ENCODE measurements at regions not wholly inside any gene's neighbourhood (a gene's known extent, or its start where the extent isn't known, plus 50 kb on each side); places are given as distances from the start of the nearest gene placed in this dataset.

GRCh38 chr1:71179997-71180396, 99.2 kb upstream of the ZRANB2 start:
- no peak for TF ChIP-seq POLR2A (IDR thresholded peaks at IDR 0.05)
- no peak for TF ChIP-seq CTCF (IDR thresholded peaks at IDR 0.05)
- TF ChIP-seq POLR2AphosphoS5 (IDR thresholded peaks at IDR 0.05), result no peak
- TF ChIP-seq EP300 (IDR thresholded peaks at IDR 0.05), result no peak
- H3K27me3 ChIP-seq, result no peaks in the 10 kb centered on the region
- H3K4me3 ChIP-seq, result no peak overlapping the region
- H3K36me3 ChIP-seq, result no peaks in the 10 kb centered on the region
- DNase-seq (ENCODE audit: low spot score in 2 of 2), result no peak
- H3K9me3 ChIP-seq, result no peaks in the 10 kb centered on the region
- H3K4me1 ChIP-seq, result no peaks in the 10 kb centered on the region
- no peak overlapping the region for H3K27ac ChIP-seq

GRCh38 chr1:71170925-71171324, 90.1 kb upstream of the ZRANB2 start:
- Histone ChIP-seq H3K4me1 (no peaks in the 10 kb centered on the region), H3K36me3 (no peaks in the 10 kb centered on the region), H3K4me3 (no peak overlapping the region), H3K27ac (no peak overlapping the region), H3K9me3 (no peaks in the 10 kb centered on the region), H3K27me3 (no peaks in the 10 kb centered on the region)
- TF ChIP-seq EP300 (IDR thresholded peaks at IDR 0.05), result no peak
- TF ChIP-seq POLR2AphosphoS5 (IDR thresholded peaks at IDR 0.05), result no peak
- no peak for TF ChIP-seq POLR2A (IDR thresholded peaks at IDR 0.05)
- no peak for TF ChIP-seq CTCF (IDR thresholded peaks at IDR 0.05)
- WGBS, result 24% methylated on average over 1 of the region's 1 CpG
- DNase-seq (ENCODE audit: low spot score in 2 of 2), result no peak

- no peaks in the 10 kb centered on the region for H3K27me3 ChIP-seq
- WGBS, result 67% methylated on average over 2 of the region's 2 CpGs
- no peak overlapping the region for H3K27ac ChIP-seq
- no peaks in the 10 kb centered on the region for H3K9me3 ChIP-seq
- no peak for DNase-seq (ENCODE audit: low spot score in 2 of 2)
- no peak overlapping the region for H3K4me3 ChIP-seq
- TF ChIP-seq EP300 (IDR thresholded peaks at IDR 0.05), result no peak
- no peak for TF ChIP-seq POLR2AphosphoS5 (IDR thresholded peaks at IDR 0.05)
- TF ChIP-seq CTCF (IDR thresholded peaks at IDR 0.05), result no peak
- no peak for TF ChIP-seq POLR2A (IDR thresholded peaks at IDR 0.05)
- H3K36me3 ChIP-seq, result no peaks in the 10 kb centered on the region
- no peaks in the 10 kb centered on the region for H3K4me1 ChIP-seq
Measured at GRCh38 chr1:71167505-71167904, 86.7 kb upstream of the ZRANB2 start.

- TF ChIP-seq EP300 (IDR thresholded peaks at IDR 0.05) (no peak), CTCF (IDR thresholded peaks at IDR 0.05) (no peak), POLR2AphosphoS5 (IDR thresholded peaks at IDR 0.05) (no peak), POLR2A (IDR thresholded peaks at IDR 0.05) (no peak)
- WGBS, result 57% methylated on average over 4 of the region's 4 CpGs
- H3K4me1 ChIP-seq, result no peaks in the 10 kb centered on the region
- no peak overlapping the region for H3K27ac ChIP-seq
- no peaks in the 10 kb centered on the region for H3K27me3 ChIP-seq
- H3K4me3 ChIP-seq, result no peak overlapping the region
- H3K9me3 ChIP-seq, result no peaks in the 10 kb centered on the region
- no peak for DNase-seq (ENCODE audit: low spot score in 2 of 2)
- H3K36me3 ChIP-seq, result no peaks in the 10 kb centered on the region
Measured at GRCh38 chr1:71166178-71167173, 85.6 kb upstream of the ZRANB2 start.

GRCh38 chr1:71157715-71158114, 76.9 kb upstream of the ZRANB2 start:
- 64% methylated on average over 2 of the region's 2 CpGs for WGBS
- no peak overlapping the region for H3K27ac ChIP-seq

More at GRCh38 chr1:71157715-71158114, 76.9 kb upstream of the ZRANB2 start:
- no peak for TF ChIP-seq POLR2A (IDR thresholded peaks at IDR 0.05)
- no peak for TF ChIP-seq EP300 (IDR thresholded peaks at IDR 0.05)
- no peak for TF ChIP-seq POLR2AphosphoS5 (IDR thresholded peaks at IDR 0.05)
- no peak for TF ChIP-seq CTCF (IDR thresholded peaks at IDR 0.05)
- Histone ChIP-seq H3K4me1 (no peaks in the 10 kb centered on the region), H3K4me3 (no peak overlapping the region), H3K9me3 (no peaks in the 10 kb centered on the region), H3K36me3 (no peaks in the 10 kb centered on the region), H3K27me3 (no peaks in the 10 kb centered on the region)
- DNase-seq (ENCODE audit: low spot score in 2 of 2), result no peak
